ENCODE measurements at regions not wholly inside any gene's neighbourhood (a gene's known extent, or its start where the extent isn't known, plus 50 kb on each side); places are given as distances from the start of the nearest gene placed in this dataset.
"Not testable (repeated sequence)": the region's sequence is repeated elsewhere in the genome, so short reads cannot be mapped to it uniquely, and the experiment has no call there.

GRCh38 chr6:16043171-16044135 is 85.4 kb upstream of the MYLIP start:
- Histone ChIP-seq H3K4me3 (ENCODE audit: low read depth in 1 of 2, low read length in 2 of 2) (no peak overlapping the region), H3K4me1 (ENCODE audit: control insufficient read depth in 1 of 2, insufficient read depth in 2 of 2, low read length in 2 of 2) (no peaks in the 10 kb centered on the region), H3K27ac (ENCODE audit: low read depth, low read length) (no peak overlapping the region), H3K36me3 (ENCODE audit: control insufficient read depth in 1 of 2, insufficient read depth in 2 of 2, low read length in 2 of 2) (no peaks in the 10 kb centered on the region), H3K9me3 (ENCODE audit: control insufficient read depth in 1 of 2, low read length in 2 of 2) (no peaks in the 10 kb centered on the region), H3K27me3 (ENCODE audit: control insufficient read depth in 1 of 2, insufficient read depth in 2 of 2, low read length in 2 of 2) (no peaks in the 10 kb centered on the region), H3K9ac (ENCODE audit: low read depth in 1 of 2, low read length in 2 of 2) (no peak overlapping the region)

- Histone ChIP-seq H3K4me1 (ENCODE audit: control insufficient read depth in 1 of 2, insufficient read depth in 2 of 2, low read length in 2 of 2) (no peaks in the 10 kb centered on the region), H3K4me3 (ENCODE audit: low read depth in 1 of 2, low read length in 2 of 2) (no peak overlapping the region), H3K27me3 (ENCODE audit: control insufficient read depth in 1 of 2, insufficient read depth in 2 of 2, low read length in 2 of 2) (no peaks in the 10 kb centered on the region), H3K36me3 (ENCODE audit: control insufficient read depth in 1 of 2, insufficient read depth in 2 of 2, low read length in 2 of 2) (no peaks in the 10 kb centered on the region), H3K9me3 (ENCODE audit: control insufficient read depth in 1 of 2, low read length in 2 of 2) (no peaks in the 10 kb centered on the region), H3K9ac (ENCODE audit: low read depth in 1 of 2, low read length in 2 of 2) (no peak overlapping the region), H3K27ac (ENCODE audit: low read depth, low read length) (no peak overlapping the region)
Measured at GRCh38 chr6:16042751-16043150, 86.1 kb upstream of the MYLIP start.

GRCh38 chr6:16041327-16041726 is 87.6 kb upstream of the MYLIP start:
- no peak overlapping the region for H3K4me3 ChIP-seq (ENCODE audit: low read depth in 1 of 2, low read length in 2 of 2)
- no peaks in the 10 kb centered on the region for H3K9me3 ChIP-seq (ENCODE audit: control insufficient read depth in 1 of 2, low read length in 2 of 2)
- no peaks in the 10 kb centered on the region for H3K4me1 ChIP-seq (ENCODE audit: control insufficient read depth in 1 of 2, insufficient read depth in 2 of 2, low read length in 2 of 2)
- H3K9ac ChIP-seq (ENCODE audit: low read depth in 1 of 2, low read length in 2 of 2) = no peak overlapping the region
- no peaks in the 10 kb centered on the region for H3K36me3 ChIP-seq (ENCODE audit: control insufficient read depth in 1 of 2, insufficient read depth in 2 of 2, low read length in 2 of 2)
- H3K27ac ChIP-seq (ENCODE audit: low read depth, low read length) = no peak overlapping the region
- no peaks in the 10 kb centered on the region for H3K27me3 ChIP-seq (ENCODE audit: control insufficient read depth in 1 of 2, insufficient read depth in 2 of 2, low read length in 2 of 2)

- no peak overlapping the region for H3K27ac ChIP-seq (ENCODE audit: low read depth, low read length)
- H3K27me3 ChIP-seq (ENCODE audit: control insufficient read depth in 1 of 2, insufficient read depth in 2 of 2, low read length in 2 of 2) = no peaks in the 10 kb centered on the region
- no peaks in the 10 kb centered on the region for H3K9me3 ChIP-seq (ENCODE audit: control insufficient read depth in 1 of 2, low read length in 2 of 2)
- no peaks in the 10 kb centered on the region for H3K4me1 ChIP-seq (ENCODE audit: control insufficient read depth in 1 of 2, insufficient read depth in 2 of 2, low read length in 2 of 2)
- no peak overlapping the region for H3K9ac ChIP-seq (ENCODE audit: low read depth in 1 of 2, low read length in 2 of 2)
- no peaks in the 10 kb centered on the region for H3K36me3 ChIP-seq (ENCODE audit: control insufficient read depth in 1 of 2, insufficient read depth in 2 of 2, low read length in 2 of 2)
- no peak overlapping the region for H3K4me3 ChIP-seq (ENCODE audit: low read depth in 1 of 2, low read length in 2 of 2)
Measured at GRCh38 chr6:16040628-16040974, 88.3 kb upstream of the MYLIP start.

GRCh38 chr6:16039892-16040627 is 88.8 kb upstream of the MYLIP start:
- not testable (repeated sequence) for H3K9ac ChIP-seq (ENCODE audit: low read depth in 1 of 2, low read length in 2 of 2); H3K9me3 ChIP-seq (ENCODE audit: control insufficient read depth in 1 of 2, low read length in 2 of 2); H3K27ac ChIP-seq (ENCODE audit: low read depth, low read length); H3K27me3 ChIP-seq (ENCODE audit: control insufficient read depth in 1 of 2, insufficient read depth in 2 of 2, low read length in 2 of 2); H3K4me3 ChIP-seq (ENCODE audit: low read depth in 1 of 2, low read length in 2 of 2); H3K36me3 ChIP-seq (ENCODE audit: control insufficient read depth in 1 of 2, insufficient read depth in 2 of 2, low read length in 2 of 2); H3K4me1 ChIP-seq (ENCODE audit: control insufficient read depth in 1 of 2, insufficient read depth in 2 of 2, low read length in 2 of 2)

GRCh38 chr6:16038938-16039337 is 89.9 kb upstream of the MYLIP start:
- no peaks in the 10 kb centered on the region for H3K36me3 ChIP-seq (ENCODE audit: control insufficient read depth in 1 of 2, insufficient read depth in 2 of 2, low read length in 2 of 2)
- H3K9me3 ChIP-seq (ENCODE audit: control insufficient read depth in 1 of 2, low read length in 2 of 2) = no peaks in the 10 kb centered on the region
- H3K4me3 ChIP-seq (ENCODE audit: low read depth in 1 of 2, low read length in 2 of 2) = no peak overlapping the region
- no peak overlapping the region for H3K27ac ChIP-seq (ENCODE audit: low read depth, low read length)
- H3K4me1 ChIP-seq (ENCODE audit: control insufficient read depth in 1 of 2, insufficient read depth in 2 of 2, low read length in 2 of 2) = no peaks in the 10 kb centered on the region
- no peak overlapping the region for H3K9ac ChIP-seq (ENCODE audit: low read depth in 1 of 2, low read length in 2 of 2)
- H3K27me3 ChIP-seq (ENCODE audit: control insufficient read depth in 1 of 2, insufficient read depth in 2 of 2, low read length in 2 of 2) = no peaks in the 10 kb centered on the region

GRCh38 chr6:16035488-16036080 is 93.3 kb upstream of the MYLIP start:
- no peak overlapping the region for H3K4me3 ChIP-seq (ENCODE audit: low read depth in 1 of 2, low read length in 2 of 2)
- no peaks in the 10 kb centered on the region for H3K27me3 ChIP-seq (ENCODE audit: control insufficient read depth in 1 of 2, insufficient read depth in 2 of 2, low read length in 2 of 2)
- no peak overlapping the region for H3K27ac ChIP-seq (ENCODE audit: low read depth, low read length)
- H3K4me1 ChIP-seq (ENCODE audit: control insufficient read depth in 1 of 2, insufficient read depth in 2 of 2, low read length in 2 of 2) = no peaks in the 10 kb centered on the region
- no peak overlapping the region for H3K9ac ChIP-seq (ENCODE audit: low read depth in 1 of 2, low read length in 2 of 2)
- H3K36me3 ChIP-seq (ENCODE audit: control insufficient read depth in 1 of 2, insufficient read depth in 2 of 2, low read length in 2 of 2) = no peaks in the 10 kb centered on the region
- no peaks in the 10 kb centered on the region for H3K9me3 ChIP-seq (ENCODE audit: control insufficient read depth in 1 of 2, low read length in 2 of 2)

- Histone ChIP-seq H3K9ac (ENCODE audit: low read depth in 1 of 2, low read length in 2 of 2) (no peak overlapping the region), H3K4me3 (ENCODE audit: low read depth in 1 of 2, low read length in 2 of 2) (no peak overlapping the region), H3K36me3 (ENCODE audit: control insufficient read depth in 1 of 2, insufficient read depth in 2 of 2, low read length in 2 of 2) (no peaks in the 10 kb centered on the region), H3K27me3 (ENCODE audit: control insufficient read depth in 1 of 2, insufficient read depth in 2 of 2, low read length in 2 of 2) (no peaks in the 10 kb centered on the region), H3K27ac (ENCODE audit: low read depth, low read length) (no peak overlapping the region), H3K4me1 (ENCODE audit: control insufficient read depth in 1 of 2, insufficient read depth in 2 of 2, low read length in 2 of 2) (no peaks in the 10 kb centered on the region), H3K9me3 (ENCODE audit: control insufficient read depth in 1 of 2, low read length in 2 of 2) (no peaks in the 10 kb centered on the region)
Measured at GRCh38 chr6:16033214-16033613, 95.7 kb upstream of the MYLIP start.

GRCh38 chr6:16031278-16031981 is 97.5 kb upstream of the MYLIP start:
- H3K9me3 ChIP-seq (ENCODE audit: control insufficient read depth in 1 of 2, low read length in 2 of 2) = no peaks in the 10 kb centered on the region
- H3K27me3 ChIP-seq (ENCODE audit: control insufficient read depth in 1 of 2, insufficient read depth in 2 of 2, low read length in 2 of 2) = no peaks in the 10 kb centered on the region
- H3K36me3 ChIP-seq (ENCODE audit: control insufficient read depth in 1 of 2, insufficient read depth in 2 of 2, low read length in 2 of 2) = no peaks in the 10 kb centered on the region
- no peaks in the 10 kb centered on the region for H3K4me1 ChIP-seq (ENCODE audit: control insufficient read depth in 1 of 2, insufficient read depth in 2 of 2, low read length in 2 of 2)
- no peak overlapping the region for H3K9ac ChIP-seq (ENCODE audit: low read depth in 1 of 2, low read length in 2 of 2)
- H3K27ac ChIP-seq (ENCODE audit: low read depth, low read length) = no peak overlapping the region
- H3K4me3 ChIP-seq (ENCODE audit: low read depth in 1 of 2, low read length in 2 of 2) = no peak overlapping the region

GRCh38 chr6:16028966-16029365 is 99.9 kb upstream of the MYLIP start:
- no peaks in the 10 kb centered on the region for H3K36me3 ChIP-seq (ENCODE audit: control insufficient read depth in 1 of 2, insufficient read depth in 2 of 2, low read length in 2 of 2)
- H3K4me3 ChIP-seq (ENCODE audit: low read depth in 1 of 2, low read length in 2 of 2) = no peak overlapping the region
- H3K9ac ChIP-seq (ENCODE audit: low read depth in 1 of 2, low read length in 2 of 2) = no peak overlapping the region
- no peaks in the 10 kb centered on the region for H3K9me3 ChIP-seq (ENCODE audit: control insufficient read depth in 1 of 2, low read length in 2 of 2)
- no peaks in the 10 kb centered on the region for H3K4me1 ChIP-seq (ENCODE audit: control insufficient read depth in 1 of 2, insufficient read depth in 2 of 2, low read length in 2 of 2)
- H3K27me3 ChIP-seq (ENCODE audit: control insufficient read depth in 1 of 2, insufficient read depth in 2 of 2, low read length in 2 of 2) = no peaks in the 10 kb centered on the region
- H3K27ac ChIP-seq (ENCODE audit: low read depth, low read length) = no peak overlapping the region

Data from duodenal mucosa (tissue), 2 donors.